Fibroblast of upper back skin (primary cell): ENCODE measurements at regions not wholly inside any gene's neighbourhood (a gene's known extent, or its start where the extent isn't known, plus 50 kb on each side); places are given as distances from the start of the nearest gene placed in this dataset.
"Not testable (repeated sequence)": the region's sequence is repeated elsewhere in the genome, so short reads cannot be mapped to it uniquely, and the experiment has no call there.

Source experiments
- DNase-seq: peaks from one replicate; pipeline ENCODE4 v3.0.0-alpha.2; 2013

- no peak for DNase-seq
Observed at GRCh38 chr1:4121834-4122512, 221.9 kb upstream of the C1orf174 start.

- DNase-seq, result no peak
Observed at GRCh38 chr1:4122513-4123160, 222.6 kb upstream of the C1orf174 start.

GRCh38 chr1:4124631-4125145 is 224.6 kb upstream of the C1orf174 start:
- no peak for DNase-seq

- no peak for DNase-seq
Observed at GRCh38 chr1:4126251-4126650, 226.2 kb upstream of the C1orf174 start.

GRCh38 chr1:4126731-4127591 is 226.9 kb upstream of the C1orf174 start:
- DNase-seq, result no peak

GRCh38 chr1:4127592-4128140 is 227.6 kb upstream of the C1orf174 start:
- no peak for DNase-seq

- DNase-seq, result no peak
Observed at GRCh38 chr1:4128616-4129015, 228.5 kb upstream of the C1orf174 start.

- DNase-seq, result no peak
Observed at GRCh38 chr1:4129693-4130092, 229.6 kb upstream of the C1orf174 start.

- no peak for DNase-seq
Observed at GRCh38 chr1:4130096-4130495, 230.0 kb upstream of the C1orf174 start.

- DNase-seq, result no peak
Observed at GRCh38 chr1:4131734-4132133, 231.7 kb upstream of the C1orf174 start.

- no peak for DNase-seq
Observed at GRCh38 chr1:4132352-4133296, 232.6 kb upstream of the C1orf174 start.

- DNase-seq, result no peak
Observed at GRCh38 chr1:4133297-4133938, 233.3 kb upstream of the C1orf174 start.

- DNase-seq, result no peak
Observed at GRCh38 chr1:4133939-4134321, 233.9 kb upstream of the C1orf174 start.

- not testable (repeated sequence) for DNase-seq
Observed at GRCh38 chr1:4135853-4136252, 235.8 kb upstream of the C1orf174 start.

GRCh38 chr1:4137621-4138415 is 237.7 kb upstream of the C1orf174 start:
- no peak for DNase-seq

- no peak for DNase-seq
Observed at GRCh38 chr1:4139646-4140045, 239.6 kb upstream of the C1orf174 start.

GRCh38 chr1:4140241-4140640 is 240.2 kb upstream of the C1orf174 start:
- DNase-seq, result no peak

GRCh38 chr1:4140821-4141220 is 240.7 kb upstream of the C1orf174 start:
- no peak for DNase-seq

- DNase-seq, result no peak
Observed at GRCh38 chr1:4144349-4144971, 244.4 kb upstream of the C1orf174 start.

GRCh38 chr1:4146101-4146500 is 246.0 kb upstream of the C1orf174 start:
- DNase-seq, result no peak
